Right ventricle myocardium superior (tissue), 1 donor: ENCODE measurements at regions not wholly inside any gene's neighbourhood (a gene's known extent, or its start where the extent isn't known, plus 50 kb on each side); places are given as distances from the start of the nearest gene placed in this dataset.
A peak's percentile ranks its signal among the peaks of the same experiment; 100 is the strongest.

ENCODE experiments used
- ATAC-seq: fragments of 200-7000 bp; cut with Tn5 transposase; one replicate; pipeline ENCODE4 v1.9.1; 2020; ENCODE audit warnings: mild to moderate bottlenecking; ENCODE audit not compliant: poor library complexity
- DNase-seq: peaks from one replicate; pipeline ENCODE4 v3.0.0-alpha.2; 2020
- intact Hi-C: fragments of 100-400 bp; cut with DNase I; formaldehyde crosslinking; loops from one replicate; pipeline ENCODE4 v1.11.2; 2022
- donor health status: DM: no; HTN: yes; CAD: no; lungs with severe emphysema.

DNA sequence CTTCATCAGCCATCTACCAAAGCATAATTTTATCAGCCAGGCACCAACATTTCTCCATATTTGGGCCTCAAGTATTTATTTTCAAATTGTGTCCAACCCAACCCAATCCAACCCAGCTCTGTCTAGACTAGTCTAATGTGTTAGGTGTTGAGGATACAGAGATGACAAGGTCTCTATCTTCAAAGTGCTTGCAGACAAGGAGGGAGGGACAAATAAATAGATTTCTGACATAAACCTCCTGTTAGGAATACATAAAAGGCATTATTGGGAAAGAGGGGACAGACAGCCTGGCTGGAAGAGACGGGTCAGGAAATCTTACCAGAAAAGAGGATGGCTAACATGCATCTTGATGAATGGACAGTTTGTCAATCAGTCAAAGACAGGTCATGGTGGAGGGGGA, 115.4 kb upstream of the RPS6KA3 start:
- DNase-seq (no peak), ATAC-seq (no peak)
- intact Hi-C loops = no loop called here

DNA sequence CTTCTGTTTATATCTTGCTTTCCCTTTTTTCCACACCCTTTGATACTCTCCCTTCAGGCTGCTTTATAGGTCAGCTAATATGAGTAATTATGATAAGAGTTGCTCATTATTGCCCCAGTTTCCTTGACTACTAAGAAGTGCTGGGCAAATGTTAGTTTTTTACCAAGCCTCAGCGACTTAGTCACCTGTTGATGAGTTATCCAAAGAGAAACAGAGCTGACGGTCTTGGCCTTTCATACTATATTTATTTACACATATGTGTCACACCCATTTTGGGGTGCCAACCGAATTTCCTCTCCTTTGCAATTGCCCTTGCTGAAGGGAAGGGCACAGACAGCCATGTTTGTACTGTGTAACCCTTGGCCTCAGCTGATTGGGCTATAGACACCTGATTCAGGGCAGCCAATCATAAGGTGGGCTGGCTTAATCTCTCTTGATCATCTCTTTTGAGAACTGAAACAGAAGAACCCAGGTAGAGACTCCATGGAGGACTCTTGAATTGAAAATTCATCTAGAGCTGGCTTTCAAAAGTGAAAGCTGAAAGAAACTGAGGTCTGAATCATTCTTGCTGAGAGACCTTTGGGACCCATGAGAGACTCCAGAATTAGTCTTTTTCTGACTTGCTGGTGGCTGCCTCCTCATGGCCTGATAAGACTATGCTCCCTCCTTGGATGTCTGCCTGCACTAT, 111.7 kb upstream of the RPS6KA3 start:
- ATAC-seq (no peak), DNase-seq (no peak)
- intact Hi-C loops = no loop called here

DNA sequence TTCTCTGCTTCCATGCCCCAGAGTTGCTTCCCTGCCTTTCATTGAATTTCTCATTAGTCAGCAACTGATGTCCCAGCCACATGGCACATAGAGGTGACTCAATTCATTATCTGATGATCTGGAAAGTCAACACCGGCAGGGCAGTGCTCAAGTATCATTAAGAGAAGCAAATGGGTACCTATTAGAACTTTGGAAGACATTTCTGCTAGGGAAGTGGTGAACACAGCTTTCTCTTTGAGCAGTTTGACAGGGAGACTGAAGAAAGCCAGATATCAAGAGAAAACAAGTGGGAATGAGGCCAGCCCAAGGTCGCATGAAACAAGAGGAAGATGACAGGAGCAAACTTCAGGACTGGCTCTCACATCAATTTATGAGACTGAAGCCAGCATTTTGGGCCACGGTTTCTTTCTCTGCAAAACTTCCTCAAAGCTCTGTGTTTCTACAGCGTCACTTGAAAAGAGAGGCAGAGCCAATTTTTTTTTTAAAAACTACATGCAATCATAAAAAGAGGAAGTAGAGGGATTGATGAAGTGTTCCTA, 108.3 kb upstream of the RPS6KA3 start:
- intact Hi-C loops = no loop called here
- ATAC-seq (peak; percentile 57), DNase-seq (no peak)

DNA sequence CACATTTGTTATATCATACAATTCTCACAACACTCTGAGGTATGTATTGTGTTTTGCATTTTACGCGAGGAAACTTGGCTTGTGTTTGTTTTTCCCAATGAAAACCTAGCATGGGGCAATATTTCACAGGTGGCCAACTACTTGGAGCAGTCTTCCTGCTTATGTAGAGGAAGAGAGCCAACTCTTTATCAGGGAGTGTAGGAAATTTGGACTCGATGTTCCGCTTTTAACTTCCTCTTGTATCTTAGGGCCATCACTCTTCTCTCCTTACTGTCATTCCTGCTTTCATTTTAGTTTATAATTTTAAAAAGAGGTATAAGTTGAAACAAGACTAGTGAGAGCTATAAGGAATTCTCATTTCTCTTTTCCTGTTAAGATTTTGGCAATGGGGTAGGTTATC, 107.7 kb upstream of the RPS6KA3 start:
- peak; percentile 58 for ATAC-seq
- DNase-seq = no peak
- intact Hi-C loops = no loop called here

DNA sequence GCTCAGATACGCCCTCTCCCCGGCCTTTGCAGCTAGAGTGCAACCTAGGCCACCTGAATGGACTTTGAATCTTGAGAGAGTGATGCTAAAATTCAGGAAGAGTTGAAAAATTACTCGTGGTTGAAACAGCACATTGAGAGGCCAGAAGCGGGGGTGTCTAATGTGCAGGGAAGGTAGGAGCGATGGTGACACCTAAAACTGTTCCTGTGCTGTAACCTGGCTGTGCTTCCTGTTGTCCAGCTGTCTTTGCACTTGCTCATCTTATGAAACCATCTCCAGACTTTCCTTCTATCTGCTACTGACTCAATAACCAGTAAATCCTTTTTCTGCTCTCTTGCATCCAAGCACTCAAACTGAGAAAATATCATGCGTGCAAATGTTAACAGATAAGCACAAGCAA, 106.4 kb upstream of the RPS6KA3 start:
- DNase-seq = no peak
- no peak for ATAC-seq
- intact Hi-C loops = no loop called here

DNA sequence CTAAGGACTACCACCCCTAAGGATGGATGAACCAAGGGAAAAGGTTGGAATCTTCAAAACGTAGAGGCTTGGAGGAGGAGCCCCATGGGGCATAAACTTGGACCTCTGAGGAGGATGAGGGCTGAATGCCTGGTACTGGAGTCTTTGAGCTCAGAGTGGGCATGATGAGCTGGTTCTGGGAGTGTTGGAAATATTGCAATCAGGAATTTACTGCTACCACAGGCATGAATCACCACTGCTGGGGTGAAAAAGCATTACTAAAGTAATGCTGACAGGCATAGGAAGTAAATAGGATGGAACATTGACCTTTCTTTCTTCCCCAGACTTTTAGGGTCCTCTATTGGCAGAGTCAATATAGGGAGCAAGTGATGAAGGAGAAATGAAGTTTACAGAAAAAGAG, 105.8 kb upstream of the RPS6KA3 start:
- DNase-seq = no peak
- ATAC-seq = no peak
- intact Hi-C loops = no loop called here

DNA sequence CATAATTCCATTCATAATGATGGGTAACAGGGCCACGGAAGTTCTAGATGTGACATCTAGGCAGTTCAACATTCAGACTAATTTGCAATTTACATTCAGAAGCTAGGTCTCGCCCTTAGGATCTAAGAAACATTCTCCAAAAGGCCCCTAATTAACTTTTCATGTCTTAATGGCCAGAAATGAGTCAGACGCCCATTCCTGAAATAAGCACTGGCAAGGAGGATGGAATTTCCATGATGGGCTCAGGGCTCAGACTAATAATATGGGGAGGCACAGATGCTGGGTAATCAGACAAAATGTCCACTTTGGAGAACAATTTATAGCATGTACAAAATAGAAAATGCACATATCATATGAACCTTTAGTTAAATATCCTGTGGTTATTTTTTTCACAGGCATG, 102.8 kb upstream of the RPS6KA3 start:
- intact Hi-C loops = no loop called here
- ATAC-seq (no peak), DNase-seq (no peak)

DNA sequence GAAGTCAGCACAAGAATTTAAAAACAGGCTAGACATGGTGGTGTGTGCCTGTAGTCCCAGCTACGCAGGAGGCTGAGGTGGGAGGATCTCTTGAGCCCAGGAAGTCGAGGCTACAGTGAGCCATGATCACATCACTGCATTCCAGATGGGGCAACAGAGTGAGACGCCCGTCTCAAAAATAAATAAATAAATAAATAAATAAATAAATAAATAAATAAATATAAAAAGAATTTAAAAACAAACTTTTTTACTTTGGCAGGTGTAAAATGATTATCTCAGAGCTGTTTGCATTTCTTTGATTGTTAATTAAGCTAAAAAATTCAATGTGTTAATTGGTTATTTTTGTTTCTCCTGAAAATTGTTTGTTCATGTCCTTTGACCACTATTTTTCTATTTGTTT, 97.5 kb upstream of the RPS6KA3 start:
- intact Hi-C loops = no loop called here
- DNase-seq (no peak), ATAC-seq (no peak)

DNA sequence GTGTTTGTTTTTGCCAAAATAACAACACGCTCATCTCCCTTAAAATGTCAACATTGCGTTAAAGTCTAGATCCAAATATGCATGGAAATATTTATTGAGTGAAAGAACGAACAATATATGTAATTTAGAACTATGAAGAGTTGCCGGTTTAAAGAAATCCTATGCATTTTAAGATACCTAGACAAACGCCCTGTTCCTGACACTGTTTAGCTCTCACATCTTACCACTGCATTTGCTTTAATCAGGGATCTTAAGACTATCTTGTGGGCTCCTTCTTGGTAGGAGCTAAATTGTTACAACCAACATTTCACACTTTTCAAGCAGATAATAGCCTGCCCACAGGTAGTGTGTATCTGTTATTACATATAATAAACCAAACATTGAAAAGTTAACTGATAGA, 96.6 kb upstream of the RPS6KA3 start:
- ATAC-seq (no peak), DNase-seq (no peak)
- intact Hi-C loops = no loop called here

DNA sequence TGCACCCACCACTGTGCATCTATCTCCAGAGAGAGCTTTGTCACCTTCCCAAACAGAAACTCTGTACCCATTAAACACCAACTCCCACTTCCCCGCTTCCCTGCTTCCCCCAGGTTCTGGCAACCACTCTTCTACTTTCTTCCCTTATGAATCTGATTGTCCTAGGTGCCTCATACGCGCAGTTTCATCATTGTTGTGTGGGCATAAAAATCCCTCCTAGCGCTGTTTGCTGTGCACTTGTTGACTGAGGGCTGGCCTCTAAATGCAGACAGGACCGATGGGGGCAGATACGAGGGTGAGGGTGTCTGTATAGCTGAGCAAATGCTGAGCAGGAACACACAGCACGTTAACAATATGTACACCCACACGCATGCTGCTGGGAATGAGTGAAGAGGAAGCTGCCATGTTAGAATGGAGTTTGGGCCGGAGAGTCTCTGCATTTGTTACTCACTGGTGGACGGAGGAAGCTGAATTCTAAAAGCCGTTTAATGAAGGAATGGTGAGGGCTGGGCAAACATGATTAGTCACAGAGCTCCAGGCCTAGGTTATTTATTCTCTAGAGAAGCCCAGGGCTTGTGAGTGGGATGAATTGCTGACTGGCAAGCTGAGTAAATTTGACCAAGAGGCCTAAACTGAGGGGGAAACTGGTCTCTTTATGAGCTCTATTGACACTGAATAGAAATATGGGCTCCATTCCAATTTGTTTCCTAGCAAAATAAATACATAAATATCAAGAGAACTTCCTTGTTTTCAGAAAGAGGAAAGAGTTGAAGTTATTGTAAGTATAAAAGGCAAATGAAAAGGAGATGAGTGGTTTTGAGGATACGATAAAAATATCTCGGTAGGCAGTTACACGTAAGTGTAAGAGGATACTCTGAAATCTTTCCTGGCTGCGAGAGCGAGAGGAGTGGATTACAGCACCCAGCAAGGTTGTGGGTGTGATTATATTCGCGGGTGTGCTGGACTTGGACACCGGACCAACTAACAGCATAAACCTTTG, 95.9 kb upstream of the RPS6KA3 start:
- no peak for DNase-seq
- peak; percentile 87 for ATAC-seq
- intact Hi-C loops = no loop called here

DNA sequence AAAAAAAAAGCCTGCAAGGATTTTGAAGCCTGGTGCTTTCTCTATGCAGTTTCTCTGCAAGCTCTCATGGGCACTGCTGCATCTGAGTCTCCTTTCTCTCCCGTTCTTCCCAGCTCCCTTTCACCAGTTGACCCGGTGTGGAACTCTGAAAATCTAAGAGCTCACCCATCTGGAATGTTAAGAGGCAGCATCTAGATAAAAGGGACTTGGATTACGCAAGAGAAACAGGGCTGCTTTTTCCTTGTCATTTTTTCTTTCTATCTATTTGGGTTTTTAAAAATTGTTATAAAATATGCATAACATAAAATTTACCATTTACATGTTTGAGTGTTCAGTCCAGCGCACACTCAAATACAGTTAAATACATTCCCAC, 95.2 kb upstream of the RPS6KA3 start:
- ATAC-seq = peak; percentile 92
- intact Hi-C loops = no loop called here

DNA sequence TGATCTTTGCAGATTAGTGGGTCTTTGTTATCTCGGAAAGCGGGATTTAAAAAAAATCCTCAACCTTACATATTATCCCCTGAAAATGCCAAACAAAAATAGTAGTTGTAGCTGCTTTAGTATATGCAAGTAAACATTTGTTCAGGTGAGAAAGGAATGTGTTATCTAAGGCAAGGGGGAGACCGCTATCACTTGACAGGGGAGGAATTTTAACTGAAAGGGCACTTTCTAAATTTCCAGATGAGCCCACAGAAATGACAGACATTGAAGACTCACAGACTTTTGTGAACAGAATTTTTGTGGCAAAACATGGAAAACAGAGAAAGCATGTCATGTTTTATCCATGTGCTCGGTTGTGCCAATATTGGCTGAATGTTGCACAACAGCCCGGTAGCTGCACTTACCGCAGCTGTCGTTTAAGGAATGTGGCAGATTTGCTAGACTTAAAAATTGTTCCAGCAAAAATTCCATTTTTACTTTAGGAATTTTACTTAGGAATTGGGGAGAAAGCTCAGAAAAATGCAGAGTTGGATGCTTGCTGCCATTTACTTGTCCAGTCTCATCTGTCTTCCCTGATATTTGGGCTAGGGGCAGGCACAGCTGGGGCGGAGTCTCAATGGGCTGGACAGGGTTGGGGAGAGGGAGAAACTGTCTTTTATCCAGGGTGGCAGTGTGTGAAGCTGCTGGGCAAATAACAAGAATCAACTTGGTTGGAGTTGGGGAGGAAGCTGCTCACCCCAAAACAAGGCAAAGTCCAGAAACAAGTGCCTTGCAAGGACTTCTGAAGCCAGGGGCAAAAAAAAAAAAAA, 94.6 kb upstream of the RPS6KA3 start:
- ATAC-seq = peak; percentile 68
- intact Hi-C loops = no loop called here
- DNase-seq = peak; percentile 40

More for the DNA sequence above, 95.2 kb upstream of the RPS6KA3 start:
- no peak for DNase-seq

DNA sequence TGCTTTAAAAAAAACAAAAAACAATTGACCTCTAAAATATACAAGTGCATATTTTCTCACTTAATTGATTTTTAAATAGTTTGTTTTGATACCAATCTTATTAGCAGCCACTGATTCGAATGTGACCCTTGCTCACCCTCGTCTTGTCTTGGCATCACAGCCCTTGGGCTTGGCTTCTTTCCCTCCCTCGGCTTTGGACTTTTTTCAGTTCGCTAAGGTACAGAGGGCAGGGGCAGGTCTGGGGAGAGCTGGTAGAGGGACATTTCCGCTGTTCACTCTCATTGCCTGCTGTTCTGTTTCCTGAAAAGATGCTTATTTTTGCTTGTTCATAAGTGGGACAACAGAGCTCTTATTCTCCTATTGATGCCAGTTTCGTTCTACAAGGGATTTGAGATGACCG, 88.5 kb upstream of the RPS6KA3 start:
- intact Hi-C loops = no loop called here
- no peak for ATAC-seq
- DNase-seq = no peak

DNA sequence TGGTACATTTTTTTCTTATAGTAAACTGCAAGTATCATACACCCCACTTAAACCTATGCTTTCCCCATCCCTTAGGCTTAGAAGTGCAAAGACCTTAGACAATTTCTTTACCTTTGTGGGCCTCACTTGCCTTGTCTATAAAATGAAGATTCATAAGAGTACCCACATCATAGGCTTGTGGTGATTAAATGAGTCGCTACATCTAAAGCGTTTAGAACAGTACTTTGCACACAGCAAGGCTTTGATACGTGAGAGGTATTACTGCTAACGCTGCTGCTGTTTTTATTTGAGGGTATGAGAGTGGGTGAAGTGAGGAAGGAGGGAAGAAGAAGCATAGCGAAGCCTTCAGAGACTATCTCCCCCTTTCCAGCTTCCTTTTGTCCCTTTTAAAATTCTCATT, 87.8 kb upstream of the RPS6KA3 start:
- ATAC-seq = no peak
- intact Hi-C loops = no loop called here
- DNase-seq = no peak

DNA sequence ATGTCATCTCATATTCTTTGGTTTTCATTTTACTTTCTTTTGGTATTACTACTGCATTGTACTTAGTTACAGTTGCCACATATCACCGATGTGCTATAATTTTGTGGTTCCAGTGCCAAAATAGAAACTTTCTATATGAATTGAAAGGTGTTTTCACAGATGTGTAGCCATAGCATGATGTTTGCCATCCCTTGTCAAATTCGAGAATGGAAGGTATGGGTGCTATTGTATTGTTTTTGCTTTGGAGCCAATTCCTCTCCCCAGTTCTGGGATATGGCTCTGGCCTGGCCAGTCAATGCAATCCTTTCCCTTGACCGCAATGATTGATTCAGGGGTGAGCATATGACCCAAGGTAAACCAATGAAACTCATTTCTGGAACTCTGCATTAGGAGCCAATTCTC, 86.2 kb upstream of the RPS6KA3 start:
- ATAC-seq (no peak), DNase-seq (no peak)
- intact Hi-C loops = no loop called here

DNA sequence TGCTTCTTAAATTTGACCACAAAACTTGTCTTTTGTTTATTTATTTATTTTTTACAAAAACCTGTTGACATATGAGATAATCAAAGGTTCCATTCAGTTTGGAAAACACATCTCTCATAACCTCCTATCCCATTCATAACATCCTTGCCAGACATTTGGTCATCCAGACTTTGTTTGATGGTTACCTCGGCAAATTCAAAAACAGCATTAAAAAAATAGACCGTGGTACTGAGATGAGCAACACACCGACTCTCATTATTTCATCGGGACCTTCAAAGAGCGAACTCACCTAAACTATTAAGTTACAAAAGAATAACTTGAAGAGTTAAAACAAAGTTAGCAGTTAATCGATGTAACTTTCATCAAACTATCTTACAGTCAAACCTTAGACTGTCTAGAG, 85.8 kb upstream of the RPS6KA3 start:
- DNase-seq (no peak), ATAC-seq (no peak)
- intact Hi-C loops = no loop called here

DNA sequence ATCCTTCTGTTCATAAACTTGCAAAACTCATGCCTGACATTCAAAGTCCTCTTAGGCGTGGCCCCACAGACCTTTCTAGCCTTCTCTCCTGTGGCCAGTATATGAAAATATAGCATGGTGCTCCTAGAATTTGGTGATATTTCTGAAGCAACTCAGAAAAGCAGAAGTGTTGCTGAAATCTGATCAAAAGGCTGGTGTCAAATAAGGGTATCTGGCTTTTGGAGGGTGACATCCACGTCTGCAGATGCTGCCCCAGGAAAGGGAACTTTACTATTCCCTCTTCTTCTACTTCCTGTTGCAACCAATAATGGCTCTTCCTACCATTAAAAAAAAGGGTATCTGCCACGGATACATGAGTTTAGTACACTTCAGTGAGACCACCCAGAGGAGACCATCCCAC, 83.9 kb upstream of the RPS6KA3 start:
- ATAC-seq = no peak
- intact Hi-C loops = no loop called here
- no peak for DNase-seq

DNA sequence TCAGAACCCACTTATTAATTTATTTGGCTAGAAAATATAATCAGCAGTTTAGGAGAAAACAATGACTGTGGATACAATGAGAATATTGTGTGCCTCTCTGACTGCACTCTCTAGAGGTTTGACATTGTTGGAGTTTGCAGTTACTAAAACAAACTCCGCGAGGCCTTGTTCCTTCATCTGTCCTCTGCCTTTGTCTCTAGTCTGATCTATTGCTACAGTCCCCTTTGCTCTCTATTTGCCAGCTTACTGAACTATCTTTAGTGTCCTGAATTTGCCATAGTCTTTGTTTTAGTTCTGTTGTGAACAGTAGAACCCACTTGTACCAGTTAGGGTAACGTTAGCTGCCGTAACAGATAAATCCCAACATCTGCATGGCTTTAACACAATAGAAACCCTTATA, 81.4 kb upstream of the RPS6KA3 start:
- DNase-seq = no peak
- no peak for ATAC-seq
- intact Hi-C loops = no loop called here

DNA sequence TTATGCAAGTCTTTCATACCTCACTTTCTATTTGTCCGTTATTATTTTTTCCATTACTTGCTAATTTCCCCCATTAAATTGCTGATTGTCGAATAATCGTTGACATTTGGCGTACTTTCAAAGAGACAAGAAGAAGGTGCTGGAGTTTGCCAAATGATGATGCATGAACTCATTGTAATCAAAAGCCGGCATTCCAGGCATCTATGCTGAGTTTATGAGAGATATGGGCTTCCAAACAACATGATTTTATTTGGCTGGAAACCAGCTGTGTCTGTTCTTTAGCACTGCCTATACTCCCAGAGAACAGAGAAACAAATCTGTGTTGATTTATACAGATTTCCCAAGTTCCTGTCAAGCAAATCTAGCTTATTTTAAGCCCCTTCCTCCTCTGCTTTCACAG, 80.8 kb upstream of the RPS6KA3 start:
- intact Hi-C loops = no loop called here
- DNase-seq = no peak
- no peak for ATAC-seq
